ENCODE measurements at regions not wholly inside any gene's neighbourhood (a gene's known extent, or its start where the extent isn't known, plus 50 kb on each side); places are given as distances from the start of the nearest gene placed in this dataset.

DNA sequence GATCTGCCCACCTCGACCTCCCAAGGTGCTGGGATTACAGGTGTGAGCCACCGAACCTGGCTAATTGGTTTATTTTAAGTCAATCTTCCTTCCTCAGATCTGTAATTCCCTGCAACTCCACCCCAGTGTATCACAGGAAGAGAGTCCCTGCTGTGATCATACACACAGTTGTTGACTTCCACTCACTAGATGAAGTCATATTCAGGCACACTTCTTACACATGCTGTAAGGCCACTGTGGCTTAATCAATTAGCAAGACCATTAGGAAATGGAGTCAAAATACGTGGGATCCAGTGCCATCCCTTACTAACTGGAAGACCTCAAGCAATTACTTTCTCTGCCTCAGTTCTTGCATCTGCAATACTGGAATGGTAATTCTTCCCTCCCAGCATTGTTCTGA lies 66.1 kb upstream of the PAX2 start:
- peaks cover 0 to 94% (median 38%) of the 10 kb centered on the region in 4 donors for H3K27me3 ChIP-seq
- WGBS = 38% methylated on average over 3 of the region's 3 CpGs

DNA sequence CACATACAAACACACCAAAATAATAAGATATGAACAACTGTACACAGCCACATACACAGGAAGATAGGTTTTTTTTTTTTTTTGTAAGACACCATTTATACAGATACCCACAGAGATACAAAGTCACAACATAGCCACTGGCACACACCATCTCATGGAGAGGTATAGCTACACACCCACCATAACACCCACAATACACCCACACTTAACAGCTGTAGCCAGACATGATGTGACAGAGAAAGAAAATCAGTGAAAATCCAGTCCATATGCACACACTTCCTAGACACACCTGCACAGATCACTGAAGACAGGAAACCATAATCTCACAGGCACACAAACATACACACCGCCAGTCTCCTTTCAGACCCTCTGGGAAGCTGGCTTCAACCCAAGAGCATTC lies 62.4 kb upstream of the PAX2 start:
- TF ChIP-seq EP300 (IDR thresholded peaks at IDR 0.05) = no peak
- TF ChIP-seq POLR2A (IDR thresholded peaks at IDR 0.05; ENCODE audit: low read depth) = no peak
- no peak for TF ChIP-seq POLR2AphosphoS5 (IDR thresholded peaks at IDR 0.05)
- TF ChIP-seq, protein P1, sequence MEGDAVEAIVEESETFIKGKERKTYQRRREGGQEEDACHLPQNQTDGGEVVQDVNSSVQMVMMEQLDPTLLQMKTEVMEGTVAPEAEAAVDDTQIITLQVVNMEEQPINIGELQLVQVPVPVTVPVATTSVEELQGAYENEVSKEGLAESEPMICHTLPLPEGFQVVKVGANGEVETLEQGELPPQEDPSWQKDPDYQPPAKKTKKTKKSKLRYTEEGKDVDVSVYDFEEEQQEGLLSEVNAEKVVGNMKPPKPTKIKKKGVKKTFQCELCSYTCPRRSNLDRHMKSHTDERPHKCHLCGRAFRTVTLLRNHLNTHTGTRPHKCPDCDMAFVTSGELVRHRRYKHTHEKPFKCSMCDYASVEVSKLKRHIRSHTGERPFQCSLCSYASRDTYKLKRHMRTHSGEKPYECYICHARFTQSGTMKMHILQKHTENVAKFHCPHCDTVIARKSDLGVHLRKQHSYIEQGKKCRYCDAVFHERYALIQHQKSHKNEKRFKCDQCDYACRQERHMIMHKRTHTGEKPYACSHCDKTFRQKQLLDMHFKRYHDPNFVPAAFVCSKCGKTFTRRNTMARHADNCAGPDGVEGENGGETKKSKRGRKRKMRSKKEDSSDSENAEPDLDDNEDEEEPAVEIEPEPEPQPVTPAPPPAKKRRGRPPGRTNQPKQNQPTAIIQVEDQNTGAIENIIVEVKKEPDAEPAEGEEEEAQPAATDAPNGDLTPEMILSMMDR (IDR thresholded peaks at IDR 0.05) = no peak
- Histone ChIP-seq H3K4me3 (no peak overlapping the region), H3K27ac (replicated peaks in 1 of 4) (no peak overlapping the region), H3K36me3 (no peaks in the 10 kb centered on the region), H3K27me3 (peaks cover 0 to 99% (median 51%) of the 10 kb centered on the region in 4 donors), H3K9me3 (no peaks in the 10 kb centered on the region), H3K4me1 (peaks cover 0 to 8% (median 6%) of the 10 kb centered on the region in 4 donors)
- no CpG with 5 or more reads among the region's 1 CpG for WGBS
- no peak for DNase-seq (ENCODE audit: extremely low spot score)
- intact Hi-C loops (cut with DNase I) = no loop called here

More for the DNA sequence above, 66.1 kb upstream of the PAX2 start:
- no peaks in the 10 kb centered on the region for H3K9me3 ChIP-seq
- DNase-seq (ENCODE audit: extremely low spot score) = no peak
- peaks cover 0 to 8% (median 6%) of the 10 kb centered on the region in 4 donors for H3K4me1 ChIP-seq
- intact Hi-C loops (cut with DNase I) = no loop called here
- H3K36me3 ChIP-seq = no peaks in the 10 kb centered on the region
- no peak overlapping the region for H3K4me3 ChIP-seq
- no peak for TF ChIP-seq POLR2AphosphoS5 (IDR thresholded peaks at IDR 0.05)
- TF ChIP-seq, protein P1 (IDR thresholded peaks at IDR 0.05) = no peak
- no peak for TF ChIP-seq EP300 (IDR thresholded peaks at IDR 0.05)
- no peak for TF ChIP-seq POLR2A (IDR thresholded peaks at IDR 0.05; ENCODE audit: low read depth)
- no peak overlapping the region for H3K27ac ChIP-seq (replicated peaks in 1 of 4)

DNA sequence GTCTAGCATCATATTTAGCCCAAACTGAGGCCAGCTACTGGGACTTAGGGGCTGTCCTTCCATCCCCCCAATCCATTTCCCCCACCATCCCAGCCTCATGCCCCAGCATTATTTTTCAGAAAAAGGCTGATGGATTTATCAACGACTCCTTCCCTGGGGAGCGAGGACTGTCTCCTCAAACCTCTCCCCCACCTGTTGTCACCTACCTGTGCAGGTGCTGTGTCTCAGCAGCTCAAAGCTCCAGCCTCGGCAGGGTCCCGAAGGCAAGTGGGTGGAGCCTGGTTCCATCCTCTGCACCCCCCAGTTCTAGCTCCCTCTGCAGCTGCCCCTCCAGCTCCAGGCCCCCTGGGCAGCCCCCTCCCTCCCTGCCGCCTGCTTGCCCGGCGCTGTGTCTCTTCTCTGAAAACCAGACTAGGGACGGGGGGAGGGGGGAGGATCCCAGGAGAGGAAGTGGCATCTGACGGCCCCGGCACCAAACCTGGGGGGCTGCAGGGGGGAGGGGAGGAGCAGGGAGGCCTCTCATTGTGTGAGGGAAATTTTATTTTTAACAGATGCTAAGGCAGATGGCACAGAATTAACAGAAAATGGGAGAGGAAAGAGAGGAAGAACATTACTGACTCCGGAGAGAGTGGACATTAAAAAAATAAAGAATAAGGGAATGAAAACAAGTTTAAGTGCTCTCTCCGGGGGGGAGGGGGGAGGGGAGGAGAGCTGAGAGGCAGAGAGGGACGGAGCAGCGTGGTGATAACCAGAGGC lies 61.7 kb upstream of the PAX2 start:
- Histone ChIP-seq H3K4me1 (peaks cover 0 to 8% (median 6%) of the 10 kb centered on the region in 4 donors), H3K36me3 (no peaks in the 10 kb centered on the region), H3K27ac (replicated peaks in 1 of 4) (no peak overlapping the region), H3K27me3 (peaks cover 0 to 100% (median 51%) of the 10 kb centered on the region in 4 donors), H3K4me3 (no peak overlapping the region), H3K9me3 (no peaks in the 10 kb centered on the region)
- 2% methylated on average over 14 of the region's 14 CpGs for WGBS
- intact Hi-C loops (cut with DNase I) = no loop called here
- DNase-seq (ENCODE audit: extremely low spot score) = no peak
- TF ChIP-seq POLR2A (IDR thresholded peaks at IDR 0.05; ENCODE audit: low read depth) (no peak), EP300 (IDR thresholded peaks at IDR 0.05) (no peak), POLR2AphosphoS5 (IDR thresholded peaks at IDR 0.05) (no peak)
- TF ChIP-seq, protein P1 (IDR thresholded peaks at IDR 0.05) = no peak

GRCh38 chr10:100684688-100685235 lies 60.6 kb upstream of the PAX2 start:
- H3K4me3 ChIP-seq = no peak overlapping the region
- H3K36me3 ChIP-seq = no peaks in the 10 kb centered on the region
- DNase-seq (ENCODE audit: extremely low spot score) = no peak
- 5% methylated on average over 9 of the region's 9 CpGs for WGBS
- no peaks in the 10 kb centered on the region for H3K9me3 ChIP-seq
- TF ChIP-seq POLR2A (IDR thresholded peaks at IDR 0.05; ENCODE audit: low read depth) (no peak), POLR2AphosphoS5 (IDR thresholded peaks at IDR 0.05) (no peak), EP300 (IDR thresholded peaks at IDR 0.05) (no peak)
- TF ChIP-seq, protein P1 (IDR thresholded peaks at IDR 0.05) = no peak
- H3K4me1 ChIP-seq = peaks cover 0 to 8% (median 6%) of the 10 kb centered on the region in 4 donors
- no peak overlapping the region for H3K27ac ChIP-seq (replicated peaks in 1 of 4)
- H3K27me3 ChIP-seq = peaks cover 0 to 100% (median 48%) of the 10 kb centered on the region in 4 donors
- intact Hi-C loops (cut with DNase I) = no loop called here
